ENCODE measurements at regions not wholly inside any gene's neighbourhood (a gene's known extent, or its start where the extent isn't known, plus 50 kb on each side); places are given as distances from the start of the nearest gene placed in this dataset.
"Not testable (repeated sequence)": the region's sequence is repeated elsewhere in the genome, so short reads cannot be mapped to it uniquely, and the experiment has no call there.

- no peak for DNase-seq (ENCODE audit: low read depth in 1 of 2, low spot score in 1 of 2)
- TF ChIP-seq POLR2AphosphoS5 (IDR thresholded peaks at IDR 0.05; ENCODE audit: low read depth), result no peak
- no peak for TF ChIP-seq SPI1 (IDR thresholded peaks at IDR 0.05; ENCODE audit: borderline replicate concordance, low read depth)
- no peak for TF ChIP-seq GABPA (IDR thresholded peaks at IDR 0.05; ENCODE audit: low read depth)
- TF ChIP-seq CTCF (IDR thresholded peaks at IDR 0.05; ENCODE audit: insufficient read depth, low read length), result no peak
- no peak for TF ChIP-seq REST (IDR thresholded peaks at IDR 0.05; ENCODE audit: insufficient replicate concordance, low read depth)
- no peak overlapping the region for H3K27ac ChIP-seq (replicated peaks)
- H3K27me3 ChIP-seq (ENCODE audit: insufficient read depth, poor library complexity, severe bottlenecking), result no peaks in the 10 kb centered on the region
- H3K4me3 ChIP-seq (replicated peaks; ENCODE audit: insufficient read depth, low read length), result no peak overlapping the region
Observed at GRCh38 chr2:190005513-190005912, 57.0 kb downstream of the MSTN start.

GRCh38 chr2:189999661-190000060, 62.9 kb downstream of the MSTN start:
- no peaks in the 10 kb centered on the region for H3K27me3 ChIP-seq (ENCODE audit: insufficient read depth, poor library complexity, severe bottlenecking)
- DNase-seq (ENCODE audit: low read depth in 1 of 2, low spot score in 1 of 2), result no peak
- no peak for TF ChIP-seq REST (IDR thresholded peaks at IDR 0.05; ENCODE audit: insufficient replicate concordance, low read depth)
- TF ChIP-seq POLR2AphosphoS5 (IDR thresholded peaks at IDR 0.05; ENCODE audit: low read depth), result no peak
- no peak for TF ChIP-seq GABPA (IDR thresholded peaks at IDR 0.05; ENCODE audit: low read depth)
- TF ChIP-seq SPI1 (IDR thresholded peaks at IDR 0.05; ENCODE audit: borderline replicate concordance, low read depth), result no peak
- TF ChIP-seq CTCF (IDR thresholded peaks at IDR 0.05; ENCODE audit: insufficient read depth, low read length), result no peak
- no peak overlapping the region for H3K27ac ChIP-seq (replicated peaks)
- no peak overlapping the region for H3K4me3 ChIP-seq (replicated peaks; ENCODE audit: insufficient read depth, low read length)

GRCh38 chr2:189998665-189999064, 63.9 kb downstream of the MSTN start:
- not testable (repeated sequence) for H3K4me3 ChIP-seq (replicated peaks; ENCODE audit: insufficient read depth, low read length); H3K27ac ChIP-seq (replicated peaks); H3K27me3 ChIP-seq (ENCODE audit: insufficient read depth, poor library complexity, severe bottlenecking); DNase-seq (ENCODE audit: low read depth in 1 of 2, low spot score in 1 of 2)

- no peak overlapping the region for H3K4me3 ChIP-seq (replicated peaks; ENCODE audit: insufficient read depth, low read length)
Observed at GRCh38 chr2:189997016-189997415, 65.5 kb downstream of the MSTN start.

More at GRCh38 chr2:189997016-189997415, 65.5 kb downstream of the MSTN start:
- Histone ChIP-seq H3K27me3 (ENCODE audit: insufficient read depth, poor library complexity, severe bottlenecking) (no peaks in the 10 kb centered on the region), H3K27ac (replicated peaks) (no peak overlapping the region)
- DNase-seq (ENCODE audit: low read depth in 1 of 2, low spot score in 1 of 2), result no peak
- no peak for TF ChIP-seq SPI1 (IDR thresholded peaks at IDR 0.05; ENCODE audit: borderline replicate concordance, low read depth)
- TF ChIP-seq REST (IDR thresholded peaks at IDR 0.05; ENCODE audit: insufficient replicate concordance, low read depth), result no peak
- TF ChIP-seq POLR2AphosphoS5 (IDR thresholded peaks at IDR 0.05; ENCODE audit: low read depth), result no peak
- no peak for TF ChIP-seq GABPA (IDR thresholded peaks at IDR 0.05; ENCODE audit: low read depth)
- no peak for TF ChIP-seq CTCF (IDR thresholded peaks at IDR 0.05; ENCODE audit: insufficient read depth, low read length)

All from HL-60 (cell line).